ENCODE measurements at regions not wholly inside any gene's neighbourhood (a gene's known extent, or its start where the extent isn't known, plus 50 kb on each side); places are given as distances from the start of the nearest gene placed in this dataset.

- no peak overlapping the region for H3K27ac Mint-ChIP-seq
- CTCF ChIA-PET, result no interaction called here
- ATAC-seq (no peak), DNase-seq (ENCODE audit: low spot score) (no peak)
- no peaks in the 10 kb centered on the region for H3K9me3 Mint-ChIP-seq
- H3K36me3 Mint-ChIP-seq, result no peaks in the 10 kb centered on the region
- POLR2A ChIA-PET, result no interaction called here
- H3K4me3 Mint-ChIP-seq, result no peak overlapping the region
- no peaks in the 10 kb centered on the region for H3K4me1 Mint-ChIP-seq
- H3K27me3 Mint-ChIP-seq (ENCODE audit: low read depth), result no peaks in the 10 kb centered on the region
- no peak for TF ChIP-seq GABPB1 (CRISPR knock-in tag; IDR thresholded peaks at IDR 0.05)
- TF ChIP-seq CREB1 (CRISPR knock-in tag; IDR thresholded peaks at IDR 0.05), result no peak
- TF ChIP-seq ELF4 (CRISPR knock-in tag; IDR thresholded peaks at IDR 0.05; ENCODE audit: low read depth), result no peak
- TF ChIP-seq, protein P1, sequence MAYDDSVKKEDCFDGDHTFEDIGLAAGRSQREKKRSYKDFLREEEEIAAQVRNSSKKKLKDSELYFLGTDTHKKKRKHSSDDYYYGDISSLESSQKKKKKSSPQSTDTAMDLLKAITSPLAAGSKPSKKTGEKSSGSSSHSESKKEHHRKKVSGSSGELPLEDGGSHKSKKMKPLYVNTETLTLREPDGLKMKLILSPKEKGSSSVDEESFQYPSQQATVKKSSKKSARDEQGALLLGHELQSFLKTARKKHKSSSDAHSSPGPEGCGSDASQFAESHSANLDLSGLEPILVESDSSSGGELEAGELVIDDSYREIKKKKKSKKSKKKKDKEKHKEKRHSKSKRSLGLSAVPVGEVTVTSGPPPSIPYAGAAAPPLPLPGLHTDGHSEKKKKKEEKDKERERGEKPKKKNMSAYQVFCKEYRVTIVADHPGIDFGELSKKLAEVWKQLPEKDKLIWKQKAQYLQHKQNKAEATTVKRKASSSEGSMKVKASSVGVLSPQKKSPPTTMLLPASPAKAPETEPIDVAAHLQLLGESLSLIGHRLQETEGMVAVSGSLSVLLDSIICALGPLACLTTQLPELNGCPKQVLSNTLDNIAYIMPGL (CRISPR knock-in tag; IDR thresholded peaks at IDR 0.05), result no peak
- TF ChIP-seq, protein P2, sequence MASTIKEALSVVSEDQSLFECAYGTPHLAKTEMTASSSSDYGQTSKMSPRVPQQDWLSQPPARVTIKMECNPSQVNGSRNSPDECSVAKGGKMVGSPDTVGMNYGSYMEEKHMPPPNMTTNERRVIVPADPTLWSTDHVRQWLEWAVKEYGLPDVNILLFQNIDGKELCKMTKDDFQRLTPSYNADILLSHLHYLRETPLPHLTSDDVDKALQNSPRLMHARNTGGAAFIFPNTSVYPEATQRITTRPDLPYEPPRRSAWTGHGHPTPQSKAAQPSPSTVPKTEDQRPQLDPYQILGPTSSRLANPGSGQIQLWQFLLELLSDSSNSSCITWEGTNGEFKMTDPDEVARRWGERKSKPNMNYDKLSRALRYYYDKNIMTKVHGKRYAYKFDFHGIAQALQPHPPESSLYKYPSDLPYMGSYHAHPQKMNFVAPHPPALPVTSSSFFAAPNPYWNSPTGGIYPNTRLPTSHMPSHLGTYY (CRISPR knock-in tag; IDR thresholded peaks at IDR 0.05), result no peak
- no peak for TF ChIP-seq NR2C2 (CRISPR knock-in tag; IDR thresholded peaks at IDR 0.05)
- no peak for TF ChIP-seq SMAD3 (CRISPR knock-in tag; IDR thresholded peaks at IDR 0.05; ENCODE audit: borderline replicate concordance)
- no peak for TF ChIP-seq TCF7 (CRISPR knock-in tag; IDR thresholded peaks at IDR 0.05; ENCODE audit: low read depth)
- TF ChIP-seq MXD4 (CRISPR knock-in tag; IDR thresholded peaks at IDR 0.05; ENCODE audit: borderline replicate concordance), result no peak
- no peak for TF ChIP-seq ZNF232 (CRISPR knock-in tag; IDR thresholded peaks at IDR 0.05)
- TF ChIP-seq ZNF317 (CRISPR knock-in tag; IDR thresholded peaks at IDR 0.05; ENCODE audit: borderline replicate concordance, low read depth), result no peak
- TF ChIP-seq GTF2I (CRISPR knock-in tag; conservative IDR thresholded peaks at IDR 0.05), result no peak
- TF ChIP-seq JAZF1 (CRISPR knock-in tag; IDR thresholded peaks at IDR 0.05), result no peak
- no peak for TF ChIP-seq NR3C1 (CRISPR knock-in tag; conservative IDR thresholded peaks at IDR 0.05; ENCODE audit: low read depth)
- TF ChIP-seq, protein P3, sequence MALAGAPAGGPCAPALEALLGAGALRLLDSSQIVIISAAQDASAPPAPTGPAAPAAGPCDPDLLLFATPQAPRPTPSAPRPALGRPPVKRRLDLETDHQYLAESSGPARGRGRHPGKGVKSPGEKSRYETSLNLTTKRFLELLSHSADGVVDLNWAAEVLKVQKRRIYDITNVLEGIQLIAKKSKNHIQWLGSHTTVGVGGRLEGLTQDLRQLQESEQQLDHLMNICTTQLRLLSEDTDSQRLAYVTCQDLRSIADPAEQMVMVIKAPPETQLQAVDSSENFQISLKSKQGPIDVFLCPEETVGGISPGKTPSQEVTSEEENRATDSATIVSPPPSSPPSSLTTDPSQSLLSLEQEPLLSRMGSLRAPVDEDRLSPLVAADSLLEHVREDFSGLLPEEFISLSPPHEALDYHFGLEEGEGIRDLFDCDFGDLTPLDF (CRISPR knock-in tag; IDR thresholded peaks at IDR 0.05), result no peak
- TF ChIP-seq FOXK1 (CRISPR knock-in tag; IDR thresholded peaks at IDR 0.05), result no peak
- TF ChIP-seq, protein P4, sequence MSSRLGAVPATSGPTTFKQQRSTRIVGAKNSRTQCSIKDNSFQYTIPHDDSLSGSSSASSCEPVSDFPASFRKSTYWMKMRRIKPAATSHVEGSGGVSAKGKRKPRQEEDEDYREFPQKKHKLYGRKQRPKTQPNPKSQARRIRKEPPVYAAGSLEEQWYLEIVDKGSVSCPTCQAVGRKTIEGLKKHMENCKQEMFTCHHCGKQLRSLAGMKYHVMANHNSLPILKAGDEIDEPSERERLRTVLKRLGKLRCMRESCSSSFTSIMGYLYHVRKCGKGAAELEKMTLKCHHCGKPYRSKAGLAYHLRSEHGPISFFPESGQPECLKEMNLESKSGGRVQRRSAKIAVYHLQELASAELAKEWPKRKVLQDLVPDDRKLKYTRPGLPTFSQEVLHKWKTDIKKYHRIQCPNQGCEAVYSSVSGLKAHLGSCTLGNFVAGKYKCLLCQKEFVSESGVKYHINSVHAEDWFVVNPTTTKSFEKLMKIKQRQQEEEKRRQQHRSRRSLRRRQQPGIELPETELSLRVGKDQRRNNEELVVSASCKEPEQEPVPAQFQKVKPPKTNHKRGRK (CRISPR knock-in tag; IDR thresholded peaks at IDR 0.05; ENCODE audit: borderline replicate concordance), result no peak
- TF ChIP-seq, protein P5, sequence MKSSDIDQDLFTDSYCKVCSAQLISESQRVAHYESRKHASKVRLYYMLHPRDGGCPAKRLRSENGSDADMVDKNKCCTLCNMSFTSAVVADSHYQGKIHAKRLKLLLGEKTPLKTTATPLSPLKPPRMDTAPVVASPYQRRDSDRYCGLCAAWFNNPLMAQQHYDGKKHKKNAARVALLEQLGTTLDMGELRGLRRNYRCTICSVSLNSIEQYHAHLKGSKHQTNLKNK (CRISPR knock-in tag; IDR thresholded peaks at IDR 0.05), result no peak
- TF ChIP-seq ETV6 (CRISPR knock-in tag; IDR thresholded peaks at IDR 0.05), result no peak
- no peak for TF ChIP-seq GRHL2 (CRISPR knock-in tag; IDR thresholded peaks at IDR 0.05; ENCODE audit: insufficient replicate concordance, severe bottlenecking)
Measured at GRCh38 chr2:212842544-212843185, 304.1 kb upstream of the ERBB4 start.

DNA sequence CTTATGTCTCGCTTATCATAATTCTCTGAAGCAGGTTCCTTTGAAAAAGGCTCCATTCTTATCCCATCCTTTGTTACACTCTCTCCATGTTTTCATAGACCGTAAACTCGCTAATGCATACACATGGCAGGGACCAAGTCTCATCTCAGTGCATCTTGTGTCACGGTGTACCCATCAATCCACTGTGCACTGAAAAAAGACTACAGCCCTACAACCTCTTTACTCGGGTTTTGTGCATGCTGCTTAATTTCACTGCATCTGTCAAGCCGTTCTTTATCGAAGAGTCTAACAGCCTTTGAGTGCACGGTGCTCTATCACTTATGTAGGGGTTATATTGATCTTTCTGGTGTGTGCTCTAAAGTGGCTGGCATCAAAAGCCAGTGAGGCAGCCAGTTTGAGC, 302.9 kb upstream of the ERBB4 start:
- Mint-ChIP-seq H3K4me1 (no peaks in the 10 kb centered on the region), H3K27ac (no peak overlapping the region), H3K27me3 (ENCODE audit: low read depth) (no peaks in the 10 kb centered on the region), H3K36me3 (no peaks in the 10 kb centered on the region), H3K9me3 (no peaks in the 10 kb centered on the region), H3K4me3 (no peak overlapping the region)
- CTCF ChIA-PET, result no interaction called here
- POLR2A ChIA-PET, result no interaction called here
- DNase-seq (ENCODE audit: low spot score), result no peak
- ATAC-seq, result no peak
- TF ChIP-seq MLX (CRISPR knock-in tag; IDR thresholded peaks at IDR 0.05) (no peak), NR3C1 (CRISPR knock-in tag; conservative IDR thresholded peaks at IDR 0.05; ENCODE audit: low read depth) (no peak), ETV6 (CRISPR knock-in tag; IDR thresholded peaks at IDR 0.05) (no peak), NFE2L1 (CRISPR knock-in tag; IDR thresholded peaks at IDR 0.05) (no peak)
- TF ChIP-seq, protein P1 (CRISPR knock-in tag; IDR thresholded peaks at IDR 0.05), result no peak
- TF ChIP-seq, protein P6, sequence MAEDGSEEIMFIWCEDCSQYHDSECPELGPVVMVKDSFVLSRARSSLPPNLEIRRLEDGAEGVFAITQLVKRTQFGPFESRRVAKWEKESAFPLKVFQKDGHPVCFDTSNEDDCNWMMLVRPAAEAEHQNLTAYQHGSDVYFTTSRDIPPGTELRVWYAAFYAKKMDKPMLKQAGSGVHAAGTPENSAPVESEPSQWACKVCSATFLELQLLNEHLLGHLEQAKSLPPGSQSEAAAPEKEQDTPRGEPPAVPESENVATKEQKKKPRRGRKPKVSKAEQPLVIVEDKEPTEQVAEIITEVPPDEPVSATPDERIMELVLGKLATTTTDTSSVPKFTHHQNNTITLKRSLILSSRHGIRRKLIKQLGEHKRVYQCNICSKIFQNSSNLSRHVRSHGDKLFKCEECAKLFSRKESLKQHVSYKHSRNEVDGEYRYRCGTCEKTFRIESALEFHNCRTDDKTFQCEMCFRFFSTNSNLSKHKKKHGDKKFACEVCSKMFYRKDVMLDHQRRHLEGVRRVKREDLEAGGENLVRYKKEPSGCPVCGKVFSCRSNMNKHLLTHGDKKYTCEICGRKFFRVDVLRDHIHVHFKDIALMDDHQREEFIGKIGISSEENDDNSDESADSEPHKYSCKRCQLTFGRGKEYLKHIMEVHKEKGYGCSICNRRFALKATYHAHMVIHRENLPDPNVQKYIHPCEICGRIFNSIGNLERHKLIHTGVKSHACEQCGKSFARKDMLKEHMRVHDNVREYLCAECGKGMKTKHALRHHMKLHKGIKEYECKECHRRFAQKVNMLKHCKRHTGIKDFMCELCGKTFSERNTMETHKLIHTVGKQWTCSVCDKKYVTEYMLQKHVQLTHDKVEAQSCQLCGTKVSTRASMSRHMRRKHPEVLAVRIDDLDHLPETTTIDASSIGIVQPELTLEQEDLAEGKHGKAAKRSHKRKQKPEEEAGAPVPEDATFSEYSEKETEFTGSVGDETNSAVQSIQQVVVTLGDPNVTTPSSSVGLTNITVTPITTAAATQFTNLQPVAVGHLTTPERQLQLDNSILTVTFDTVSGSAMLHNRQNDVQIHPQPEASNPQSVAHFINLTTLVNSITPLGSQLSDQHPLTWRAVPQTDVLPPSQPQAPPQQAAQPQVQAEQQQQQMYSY (CRISPR knock-in tag; IDR thresholded peaks at IDR 0.05), result no peak
